ENCODE measurements at regions not wholly inside any gene's neighbourhood (a gene's known extent, or its start where the extent isn't known, plus 50 kb on each side); places are given as distances from the start of the nearest gene placed in this dataset.
"Not testable (repeated sequence)": the region's sequence is repeated elsewhere in the genome, so short reads cannot be mapped to it uniquely, and the experiment has no call there.

GRCh38 chr5:148739023-148739422, 84.7 kb upstream of the HTR4 start:
- Histone ChIP-seq H3K27ac (no peak overlapping the region), H3K9me3 (no peaks in the 10 kb centered on the region), H3K36me3 (no peaks in the 10 kb centered on the region), H3K4me3 (no peak overlapping the region), H3K27me3 (no peaks in the 10 kb centered on the region), H3K4me1 (peaks cover 0 to 46% of the 10 kb centered on the region in 2 donors)
- TF ChIP-seq CTCF (IDR thresholded peaks at IDR 0.05): no peak
- no peak for DNase-seq (ENCODE audit: low spot score)

- H3K9me3 ChIP-seq: no peaks in the 10 kb centered on the region
- H3K36me3 ChIP-seq: no peaks in the 10 kb centered on the region
- H3K27me3 ChIP-seq: no peaks in the 10 kb centered on the region
- no peak for DNase-seq (ENCODE audit: low spot score)
- H3K4me1 ChIP-seq: peaks cover 0 to 46% of the 10 kb centered on the region in 2 donors
- no peak overlapping the region for H3K4me3 ChIP-seq
- TF ChIP-seq CTCF (IDR thresholded peaks at IDR 0.05): no peak
- H3K27ac ChIP-seq: no peak overlapping the region
These were observed 85.2 kb upstream of the HTR4 start for GRCh38 chr5:148739524-148739923.

- H3K27me3 ChIP-seq: no peaks in the 10 kb centered on the region
- peak overlapping the region in 1 of 2 donors; percentile 52 for H3K27ac ChIP-seq
- no peaks in the 10 kb centered on the region for H3K9me3 ChIP-seq
- no peak for DNase-seq (ENCODE audit: low spot score)
- H3K4me3 ChIP-seq: no peak overlapping the region
- peaks cover 0 to 46% of the 10 kb centered on the region in 2 donors for H3K4me1 ChIP-seq
- H3K36me3 ChIP-seq: no peaks in the 10 kb centered on the region
- no peak for TF ChIP-seq CTCF (IDR thresholded peaks at IDR 0.05)
These were observed 85.9 kb upstream of the HTR4 start for GRCh38 chr5:148740079-148740858.

GRCh38 chr5:148740966-148741742, 85.3 kb upstream of the ADRB2 start:
- Histone ChIP-seq H3K36me3 (no peaks in the 10 kb centered on the region), H3K27ac (peak overlapping the region; percentile 6 to 52), H3K9me3 (no peaks in the 10 kb centered on the region), H3K4me1 (peaks cover 0 to 46% of the 10 kb centered on the region in 2 donors), H3K4me3 (no peak overlapping the region), H3K27me3 (no peaks in the 10 kb centered on the region)
- no peak for DNase-seq (ENCODE audit: low spot score)
- peak; percentile 79 to 89 for TF ChIP-seq CTCF (IDR thresholded peaks at IDR 0.05)

GRCh38 chr5:148741766-148742165, 84.6 kb upstream of the ADRB2 start:
- H3K4me1 ChIP-seq: peaks cover 0 to 41% of the 10 kb centered on the region in 2 donors
- H3K27ac ChIP-seq; H3K27me3 ChIP-seq; DNase-seq (ENCODE audit: low spot score); H3K36me3 ChIP-seq; H3K4me3 ChIP-seq; H3K9me3 ChIP-seq: not testable (repeated sequence)

GRCh38 chr5:148744380-148744779, 82.0 kb upstream of the ADRB2 start:
- not testable (repeated sequence) for DNase-seq (ENCODE audit: low spot score); H3K4me3 ChIP-seq; H3K9me3 ChIP-seq; H3K27ac ChIP-seq; H3K36me3 ChIP-seq; H3K27me3 ChIP-seq
- peaks cover 0 to 31% of the 10 kb centered on the region in 2 donors for H3K4me1 ChIP-seq
